ENCODE measurements at regions not wholly inside any gene's neighbourhood (a gene's known extent, or its start where the extent isn't known, plus 50 kb on each side); places are given as distances from the start of the nearest gene placed in this dataset.

- TF ChIP-seq CTCF (IDR thresholded peaks at IDR 0.05): no peak
- no peak for TF ChIP-seq POLR2A (IDR thresholded peaks at IDR 0.05)
These were observed 185.8 kb upstream of the IL12A start for GRCh38 chr3:159802864-159803263.
